Parathyroid adenoma (tissue), 2 donors: ENCODE measurements at regions not wholly inside any gene's neighbourhood (a gene's known extent, or its start where the extent isn't known, plus 50 kb on each side); places are given as distances from the start of the nearest gene placed in this dataset.
"Not testable (repeated sequence)": the region's sequence is repeated elsewhere in the genome, so short reads cannot be mapped to it uniquely, and the experiment has no call there.

Experiments
- H2AFZ ChIP-seq: fragments of 300-600 bp; sonication (generic); one replicate; pipeline ENCODE4 v1.7.0; 2017; ENCODE audit warnings: antibody characterized with exemption, mild to moderate bottlenecking
- H3K27ac ChIP-seq: fragments of 300-600 bp; sonication (generic); one replicate; pipeline ENCODE4 v1.7.0; 2017
- H3K27me3 ChIP-seq: fragments of 300-600 bp; sonication (generic); one replicate; pipeline ENCODE4 v1.7.0; 2017; ENCODE audit warnings: low read length; ENCODE audit not compliant: control insufficient read depth, insufficient read depth
- H3K36me3 ChIP-seq: fragments of 300-600 bp; sonication (generic); one replicate; pipeline ENCODE4 v1.7.0; 2017; ENCODE audit warnings: low read length; ENCODE audit not compliant: control insufficient read depth, insufficient read depth
- H3K4me1 ChIP-seq: fragments of 300-600 bp; sonication (generic); one replicate; pipeline ENCODE4 v1.7.0; 2017; ENCODE audit warnings: control low read depth
- H3K4me2 ChIP-seq: fragments of 300-600 bp; sonication (generic); one replicate; pipeline ENCODE4 v1.7.0; 2017; ENCODE audit warnings: low read length
- H3K4me3 ChIP-seq: fragments of 300-600 bp; sonication (generic); one replicate; pipeline ENCODE4 v1.7.0; 2017; ENCODE audit warnings: low read depth, low read length
- H3K79me2 ChIP-seq: fragments of 300-600 bp; sonication (generic); one replicate; pipeline ENCODE4 v1.7.0; 2017; ENCODE audit warnings: control low read depth
- H3K9ac ChIP-seq: fragments of 300-600 bp; sonication (generic); one replicate; pipeline ENCODE4 v1.7.0; 2017; ENCODE audit warnings: mild to moderate bottlenecking
- H3K9me3 ChIP-seq: fragments of 300-600 bp; sonication (generic); one replicate; pipeline ENCODE4 v1.7.0; 2017; ENCODE audit warnings: low read length; ENCODE audit not compliant: control insufficient read depth
- CTCF ChIP-seq: fragments of 300-600 bp; sonication (generic); IDR thresholded peaks from one replicate; pipeline ENCODE4 v1.7.0; 2017; ENCODE audit warnings: antibody characterized with exemption, mild to moderate bottlenecking
- donor health status: primary hyperparathyroidism.

- Histone ChIP-seq H3K27ac (no peak overlapping the region), H3K9me3 (no peaks in the 10 kb centered on the region), H3K4me2 (no peak overlapping the region), H3K4me1 (no peaks in the 10 kb centered on the region), H3K9ac (no peak overlapping the region), H3K4me3 (no peak overlapping the region), H2AFZ (no peak overlapping the region), H3K27me3 (no peaks in the 10 kb centered on the region), H3K79me2 (no peaks in the 10 kb centered on the region), H3K36me3 (no peaks in the 10 kb centered on the region)
- TF ChIP-seq CTCF = no peak
Measured at GRCh38 chr2:54040685-54041084, 69.9 kb upstream of the PSME4 start.

GRCh38 chr2:54040250-54040649, 69.5 kb upstream of the PSME4 start:
- Histone ChIP-seq H3K9ac (no peak overlapping the region), H3K27me3 (no peaks in the 10 kb centered on the region), H2AFZ (no peak overlapping the region), H3K4me3 (no peak overlapping the region), H3K36me3 (no peaks in the 10 kb centered on the region), H3K4me1 (no peaks in the 10 kb centered on the region), H3K9me3 (no peaks in the 10 kb centered on the region), H3K79me2 (no peaks in the 10 kb centered on the region), H3K27ac (no peak overlapping the region), H3K4me2 (no peak overlapping the region)
- no peak for TF ChIP-seq CTCF

- Histone ChIP-seq H3K27ac (no peak overlapping the region), H3K9ac (no peak overlapping the region), H3K4me3 (no peak overlapping the region), H3K4me2 (no peak overlapping the region), H3K4me1 (no peaks in the 10 kb centered on the region), H3K36me3 (no peaks in the 10 kb centered on the region), H2AFZ (no peak overlapping the region), H3K27me3 (no peaks in the 10 kb centered on the region), H3K9me3 (no peaks in the 10 kb centered on the region), H3K79me2 (no peaks in the 10 kb centered on the region)
- TF ChIP-seq CTCF = no peak
Measured at GRCh38 chr2:54038835-54039234, 68.0 kb upstream of the PSME4 start.

- H3K4me1 ChIP-seq = peaks cover 16% of the 10 kb centered on the region
- not testable (repeated sequence) for H3K9me3 ChIP-seq, H3K4me2 ChIP-seq, H3K79me2 ChIP-seq, H3K27me3 ChIP-seq, H3K9ac ChIP-seq, H2AFZ ChIP-seq, H3K27ac ChIP-seq, H3K36me3 ChIP-seq, H3K4me3 ChIP-seq
Measured at GRCh38 chr2:54031288-54031687, 60.5 kb upstream of the PSME4 start.

- no peaks in the 10 kb centered on the region for H3K27me3 ChIP-seq
- H2AFZ ChIP-seq = no peak overlapping the region
- H3K9me3 ChIP-seq = no peaks in the 10 kb centered on the region
- H3K9ac ChIP-seq = no peak overlapping the region
- no peaks in the 10 kb centered on the region for H3K79me2 ChIP-seq
- H3K27ac ChIP-seq = no peak overlapping the region
- no peak overlapping the region for H3K4me2 ChIP-seq
- H3K4me1 ChIP-seq = peaks cover 16% of the 10 kb centered on the region
- no peak overlapping the region for H3K4me3 ChIP-seq
- no peak for TF ChIP-seq CTCF
- H3K36me3 ChIP-seq = no peaks in the 10 kb centered on the region
Measured at GRCh38 chr2:54030806-54031205, 60.0 kb upstream of the PSME4 start.
